Peyer's patch (tissue), 4 donors: ENCODE measurements at regions not wholly inside any gene's neighbourhood (a gene's known extent, or its start where the extent isn't known, plus 50 kb on each side); places are given as distances from the start of the nearest gene placed in this dataset.

Experiments
- CTCF ChIP-seq, 6 experiments: fragments of 450-650 bp in 4 of 6; fragments of 200-600 bp in 2 of 6; sonication (generic) in 1 of 6; IDR thresholded peaks; one replicate each; pipeline ENCODE4 v1.5.1; 2017 to 2019; ENCODE audit warnings: antibody characterized with exemption in 6 of 6, mild to moderate bottlenecking in 3 of 6, moderate library complexity in 1 of 6
- POLR2A ChIP-seq, 2 donors: fragments of 450-650 bp; IDR thresholded peaks; one replicate each; pipeline ENCODE4 v1.5.1; 2017; ENCODE audit warnings: antibody characterized with exemption in 2 of 2, mild to moderate bottlenecking in 2 of 2, moderate library complexity in 2 of 2

GRCh38 chr13:73293913-73294523, 235.2 kb downstream of the KLF5 start:
- TF ChIP-seq POLR2A (IDR thresholded peaks at IDR 0.05) (no peak), CTCF (IDR thresholded peaks at IDR 0.05) (no peak)
